Activated CD4-positive, alpha-beta memory T cell treated with anti-CD3 and anti-CD28 coated beads for 36 hours (primary cell): ENCODE measurements at regions not wholly inside any gene's neighbourhood (a gene's known extent, or its start where the extent isn't known, plus 50 kb on each side); places are given as distances from the start of the nearest gene placed in this dataset.

ENCODE experiments used
- CTCF ChIA-PET: fragments of 350-600 bp; sonication (Branson Sonifier 250); formaldehyde crosslinking; loops from one replicate; lab custom pipeline; 2021; ENCODE audit warnings: antibody characterized with exemption, inconsistent platforms; lab: Charles Lee
- POLR2A ChIA-PET: fragments of 350-600 bp; sonication (Branson Sonifier 250); formaldehyde crosslinking; loops from one replicate; lab custom pipeline; 2021; ENCODE audit warnings: antibody characterized with exemption; lab: Charles Lee
- DNase-seq: peaks from one replicate; pipeline ENCODE4 v3.0.0-alpha.2; 2020
- H3K27ac Mint-ChIP-seq: one replicate; pipeline ENCODE4 v1.8.0; 2021; ENCODE audit warnings: mixed read lengths
- H3K27me3 Mint-ChIP-seq: one replicate; pipeline ENCODE4 v1.8.0; 2021; ENCODE audit warnings: mixed read lengths
- H3K36me3 Mint-ChIP-seq: one replicate; pipeline ENCODE4 v1.8.0; 2021; ENCODE audit warnings: mixed read lengths
- H3K4me1 Mint-ChIP-seq: one replicate; pipeline ENCODE4 v1.8.0; 2021; ENCODE audit warnings: low read depth, mixed read lengths
- H3K4me3 Mint-ChIP-seq: one replicate; pipeline ENCODE4 v1.8.0; 2021; ENCODE audit warnings: mild to moderate bottlenecking, mixed read lengths
- H3K9me3 Mint-ChIP-seq: one replicate; pipeline ENCODE4 v1.8.0; 2021; ENCODE audit warnings: mixed read lengths
- intact Hi-C: fragments of 100-400 bp; cut with micrococcal nuclease; formaldehyde crosslinking; loops from one replicate; pipeline ENCODE4 v1.15.1; 2023

- H3K27me3 Mint-ChIP-seq, result peaks cover 2% of the 10 kb centered on the region
- ChIA-PET CTCF (no interaction called here), POLR2A (no interaction called here)
- no peak for DNase-seq
- H3K9me3 Mint-ChIP-seq, result no peaks in the 10 kb centered on the region
- no peaks in the 10 kb centered on the region for H3K36me3 Mint-ChIP-seq
- H3K27ac Mint-ChIP-seq, result no peak overlapping the region
- no peaks in the 10 kb centered on the region for H3K4me1 Mint-ChIP-seq
- intact Hi-C loops, result no loop called here
- H3K4me3 Mint-ChIP-seq, result no peak overlapping the region
Measured at GRCh38 chr16:14324581-14324980, 253.5 kb downstream of the MRTFB start.

GRCh38 chr16:14322186-14322585, 251.1 kb downstream of the MRTFB start:
- intact Hi-C loops, result no loop called here
- Mint-ChIP-seq H3K4me1 (no peaks in the 10 kb centered on the region), H3K27me3 (peaks cover 2% of the 10 kb centered on the region), H3K27ac (no peak overlapping the region), H3K36me3 (no peaks in the 10 kb centered on the region), H3K4me3 (no peak overlapping the region), H3K9me3 (no peaks in the 10 kb centered on the region)
- DNase-seq, result no peak
- POLR2A ChIA-PET, result no interaction called here
- CTCF ChIA-PET, result interaction anchor here (0.9 kb wide), 1 partner anchor 33 kb away, joined by 3 read pairs; no protein-coding TSS in a partner anchor

GRCh38 chr16:14321542-14321941, 250.4 kb downstream of the MRTFB start:
- DNase-seq, result no peak
- Mint-ChIP-seq H3K36me3 (no peaks in the 10 kb centered on the region), H3K27ac (no peak overlapping the region), H3K4me3 (no peak overlapping the region), H3K27me3 (peaks cover 2% of the 10 kb centered on the region), H3K4me1 (no peaks in the 10 kb centered on the region), H3K9me3 (no peaks in the 10 kb centered on the region)
- ChIA-PET POLR2A (no interaction called here), CTCF (no interaction called here)
- intact Hi-C loops, result no loop called here

GRCh38 chr16:14320406-14320805, 249.3 kb downstream of the MRTFB start:
- intact Hi-C loops, result no loop called here
- Mint-ChIP-seq H3K4me1 (no peaks in the 10 kb centered on the region), H3K27me3 (peaks cover under 1% of the 10 kb centered on the region), H3K36me3 (no peaks in the 10 kb centered on the region), H3K27ac (no peak overlapping the region), H3K4me3 (no peak overlapping the region), H3K9me3 (no peaks in the 10 kb centered on the region)
- ChIA-PET CTCF (no interaction called here), POLR2A (no interaction called here)
- no peak for DNase-seq
